Fibroblast of lung (primary cell): ENCODE measurements at regions not wholly inside any gene's neighbourhood (a gene's known extent, or its start where the extent isn't known, plus 50 kb on each side); places are given as distances from the start of the nearest gene placed in this dataset.

ENCODE experiments used
- DNase-seq, 2 donors: peaks; one replicate each; pipeline versions ENCODE4 v3.0.0 to v3.0.0-alpha.2; 2010; ENCODE audit warnings: low read depth in 2 of 2
- H2AFZ ChIP-seq: 2 replicates; pipeline ENCODE4 v1.5.1; 2012; ENCODE audit warnings: low read length, control low read depth, inconsistent platforms
- H3K27ac ChIP-seq: 2 replicates; pipeline ENCODE4 v1.5.1; 2011; ENCODE audit warnings: low read length, control low read depth; ENCODE audit not compliant: insufficient read depth
- H3K27me3 ChIP-seq: 2 replicates; pipeline ENCODE4 v1.5.1; 2011; ENCODE audit warnings: mild to moderate bottlenecking, low read length; ENCODE audit not compliant: control insufficient read depth, insufficient read depth
- H3K36me3 ChIP-seq: 2 replicates; pipeline ENCODE4 v1.5.1; 2011; ENCODE audit warnings: low read length; ENCODE audit not compliant: control insufficient read depth, insufficient read depth
- H3K4me1 ChIP-seq: 2 replicates; pipeline ENCODE4 v1.5.1; 2011; ENCODE audit warnings: low read length; ENCODE audit not compliant: control insufficient read depth, insufficient read depth; ENCODE audit errors: extremely low read depth
- H3K4me2 ChIP-seq: 2 replicates; pipeline ENCODE4 v1.5.1; 2011; ENCODE audit warnings: low read length, control low read depth; ENCODE audit not compliant: insufficient read depth; ENCODE audit errors: extremely low read depth
- H3K4me3 ChIP-seq, 4 experiments: fragments of 200-600 bp in 1 of 4; sonication (generic) in 1 of 4; replicated peaks in 1 of 4; 2 replicates each; pipeline ENCODE4 v1.5.1; 2011 to 2016; ENCODE audit warnings: low read length in 4 of 4, low read depth in 3 of 4, mild to moderate bottlenecking in 3 of 4, control low read depth in 2 of 4, inconsistent platforms in 1 of 4, mixed read lengths in 1 of 4; ENCODE audit not compliant: insufficient read depth in 1 of 4; ENCODE audit errors: control extremely low read depth in 1 of 4
- H3K79me2 ChIP-seq: 2 replicates; pipeline ENCODE4 v1.5.1; 2012; ENCODE audit warnings: mild to moderate bottlenecking, low read length, inconsistent platforms; ENCODE audit not compliant: control insufficient read depth, insufficient read depth
- H3K9ac ChIP-seq: 2 replicates; pipeline ENCODE4 v1.5.1; 2011; ENCODE audit warnings: mild to moderate bottlenecking, low read length, control low read depth; ENCODE audit not compliant: insufficient read depth
- H3K9me3 ChIP-seq: 2 replicates; pipeline ENCODE4 v1.5.1; 2012; ENCODE audit warnings: low read depth, low read length; ENCODE audit not compliant: control insufficient read depth, insufficient read depth
- H4K20me1 ChIP-seq: 2 replicates; pipeline ENCODE4 v1.5.1; 2011; ENCODE audit warnings: low read length; ENCODE audit not compliant: control insufficient read depth, insufficient read depth; ENCODE audit errors: extremely low read depth
- EZH2 ChIP-seq: IDR thresholded peaks from 2 replicates; pipeline ENCODE4 v1.5.1; 2012; ENCODE audit warnings: low read length, control low read depth, mild to moderate bottlenecking; ENCODE audit errors: missing control alignments
- TF ChIP-seq, protein P1 (sequence below), 2 donors: IDR thresholded peaks in 1 of 2; conservative IDR thresholded peaks in 1 of 2; 1 replicate in 1 of 2; 2 replicates in 1 of 2; pipeline ENCODE4 v1.5.1; 2011 to 2012; ENCODE audit warnings: low read length in 2 of 2, control low read depth in 1 of 2, inconsistent platforms in 1 of 2, low read depth in 1 of 2, mild to moderate bottlenecking in 1 of 2

DNA sequence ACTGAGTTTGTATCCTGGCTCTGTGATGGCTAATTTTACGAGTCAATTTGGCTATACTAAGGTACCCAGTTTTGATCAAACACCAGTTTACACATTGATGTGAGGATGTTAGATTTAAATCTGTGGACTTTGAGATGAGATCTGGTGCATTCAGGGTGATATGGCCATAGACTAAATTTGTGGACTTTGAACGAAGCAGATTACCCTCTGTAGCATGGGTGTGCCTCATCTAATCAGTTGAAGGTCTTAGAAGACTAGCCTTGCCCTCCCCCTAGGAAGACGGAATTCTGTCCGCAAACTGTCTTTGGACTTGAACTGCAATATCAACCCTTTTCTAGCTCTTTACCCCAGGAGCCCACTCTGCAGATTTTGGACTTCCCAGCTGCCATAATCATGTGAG lies 547.8 kb upstream of the CITED2 start:
- Histone ChIP-seq H3K4me3 (no peak overlapping the region), H2AFZ (no peak overlapping the region), H3K9ac (no peak overlapping the region), H3K79me2 (no peaks in the 10 kb centered on the region), H3K27ac (no peak overlapping the region), H3K9me3 (no peaks in the 10 kb centered on the region), H3K4me2 (no peak overlapping the region), H3K36me3 (no peaks in the 10 kb centered on the region), H4K20me1 (no peaks in the 10 kb centered on the region), H3K27me3 (no peaks in the 10 kb centered on the region), H3K4me1 (peaks cover 10% of the 10 kb centered on the region)
- TF ChIP-seq, protein P1, sequence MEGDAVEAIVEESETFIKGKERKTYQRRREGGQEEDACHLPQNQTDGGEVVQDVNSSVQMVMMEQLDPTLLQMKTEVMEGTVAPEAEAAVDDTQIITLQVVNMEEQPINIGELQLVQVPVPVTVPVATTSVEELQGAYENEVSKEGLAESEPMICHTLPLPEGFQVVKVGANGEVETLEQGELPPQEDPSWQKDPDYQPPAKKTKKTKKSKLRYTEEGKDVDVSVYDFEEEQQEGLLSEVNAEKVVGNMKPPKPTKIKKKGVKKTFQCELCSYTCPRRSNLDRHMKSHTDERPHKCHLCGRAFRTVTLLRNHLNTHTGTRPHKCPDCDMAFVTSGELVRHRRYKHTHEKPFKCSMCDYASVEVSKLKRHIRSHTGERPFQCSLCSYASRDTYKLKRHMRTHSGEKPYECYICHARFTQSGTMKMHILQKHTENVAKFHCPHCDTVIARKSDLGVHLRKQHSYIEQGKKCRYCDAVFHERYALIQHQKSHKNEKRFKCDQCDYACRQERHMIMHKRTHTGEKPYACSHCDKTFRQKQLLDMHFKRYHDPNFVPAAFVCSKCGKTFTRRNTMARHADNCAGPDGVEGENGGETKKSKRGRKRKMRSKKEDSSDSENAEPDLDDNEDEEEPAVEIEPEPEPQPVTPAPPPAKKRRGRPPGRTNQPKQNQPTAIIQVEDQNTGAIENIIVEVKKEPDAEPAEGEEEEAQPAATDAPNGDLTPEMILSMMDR (conservative IDR thresholded peaks at IDR 0.05 in 1 of 2, IDR thresholded peaks at IDR 0.05 in 1 of 2; ENCODE audit: low read depth in 1 of 2, low read length in 2 of 2): no peak
- no peak for TF ChIP-seq EZH2
- DNase-seq: no peak

DNA sequence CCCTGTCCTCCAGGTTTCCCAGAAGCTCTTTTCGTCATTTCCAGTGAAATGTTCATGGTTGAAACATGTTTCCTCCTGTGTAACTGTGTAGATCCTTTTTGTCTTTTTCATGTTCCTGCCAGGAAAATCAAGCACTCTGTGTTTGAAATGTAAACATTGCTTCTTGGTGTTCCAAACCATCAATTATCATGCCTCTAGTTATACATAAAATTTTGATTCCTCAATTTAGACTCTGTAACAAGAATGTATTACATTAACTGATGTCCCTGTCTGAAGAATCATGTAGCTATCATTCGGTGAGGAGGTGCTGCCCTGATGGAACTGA lies 546.3 kb upstream of the CITED2 start:
- Histone ChIP-seq H3K4me3 (no peak overlapping the region), H3K79me2 (no peaks in the 10 kb centered on the region), H3K27ac (no peak overlapping the region), H2AFZ (no peak overlapping the region), H3K4me1 (no peaks in the 10 kb centered on the region), H3K27me3 (no peaks in the 10 kb centered on the region), H3K4me2 (no peak overlapping the region), H4K20me1 (no peaks in the 10 kb centered on the region), H3K36me3 (no peaks in the 10 kb centered on the region), H3K9me3 (no peaks in the 10 kb centered on the region), H3K9ac (no peak overlapping the region)
- TF ChIP-seq, protein P1 (conservative IDR thresholded peaks at IDR 0.05 in 1 of 2, IDR thresholded peaks at IDR 0.05 in 1 of 2; ENCODE audit: low read depth in 1 of 2, low read length in 2 of 2): no peak
- TF ChIP-seq EZH2: no peak
- no peak for DNase-seq

DNA sequence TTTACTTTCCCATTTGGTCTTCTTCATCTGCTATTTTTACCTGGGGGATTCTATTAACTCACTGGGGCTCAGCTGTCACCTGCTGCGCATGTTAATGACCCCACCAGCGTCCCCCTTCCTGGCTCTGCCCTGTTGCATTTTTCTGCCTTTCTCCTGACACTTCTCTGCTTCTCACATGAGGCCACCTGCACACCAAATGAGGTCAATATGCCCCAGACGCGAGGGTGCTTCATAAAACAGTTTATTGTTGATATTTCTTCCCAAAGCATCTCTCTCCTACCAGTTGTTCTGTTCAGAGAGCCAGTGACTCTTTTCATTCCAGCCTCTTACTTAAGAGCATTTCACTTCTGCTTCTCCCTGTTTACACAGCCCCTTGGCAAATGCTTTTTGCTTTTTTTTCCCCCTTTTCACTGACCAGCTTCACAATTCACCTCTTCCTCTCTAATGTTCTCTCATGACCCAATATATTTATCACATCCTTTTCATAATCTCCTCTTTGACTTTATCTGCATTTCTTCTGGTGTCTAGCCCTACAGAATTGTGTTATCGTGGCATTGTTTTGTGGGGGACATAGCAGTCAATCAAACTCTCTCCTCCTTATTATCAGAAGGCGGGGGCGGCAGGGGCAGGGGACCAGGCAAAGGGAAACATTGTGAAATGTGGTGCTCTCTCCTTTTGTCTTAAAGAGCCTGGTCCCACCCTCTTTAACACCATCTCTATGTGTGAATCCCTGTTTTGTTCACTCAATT lies 545.8 kb upstream of the CITED2 start:
- Histone ChIP-seq H3K4me3 (no peak overlapping the region), H3K36me3 (no peaks in the 10 kb centered on the region), H3K27me3 (no peaks in the 10 kb centered on the region), H4K20me1 (no peaks in the 10 kb centered on the region), H3K4me1 (no peaks in the 10 kb centered on the region), H3K9ac (no peak overlapping the region), H3K4me2 (no peak overlapping the region), H2AFZ (no peak overlapping the region), H3K79me2 (no peaks in the 10 kb centered on the region), H3K27ac (no peak overlapping the region), H3K9me3 (no peaks in the 10 kb centered on the region)
- no peak for DNase-seq
- TF ChIP-seq, protein P1 (conservative IDR thresholded peaks at IDR 0.05 in 1 of 2, IDR thresholded peaks at IDR 0.05 in 1 of 2; ENCODE audit: low read depth in 1 of 2, low read length in 2 of 2): no peak
- no peak for TF ChIP-seq EZH2
